AG04450 (cell line): ENCODE measurements at regions not wholly inside any gene's neighbourhood (a gene's known extent, or its start where the extent isn't known, plus 50 kb on each side); places are given as distances from the start of the nearest gene placed in this dataset.

Source experiments
- CTCF ChIA-PET: fragments of 300-600, 350-600 bp; formaldehyde crosslinking; extraction: SDS; loops from one replicate; lab custom pipeline; 2022; ENCODE audit warnings: antibody characterized with exemption, inconsistent platforms; lab: Charles Lee
- POLR2A ChIA-PET: fragments of 350-600 bp; formaldehyde crosslinking; extraction: SDS; loops from one replicate; lab custom pipeline; 2021; ENCODE audit warnings: antibody characterized with exemption, inconsistent platforms; lab: Yijun Ruan, JAX
- DNase-seq: peaks from one replicate; pipeline ENCODE4 v3.0.0-alpha.2; 2011; ENCODE audit warnings: low read depth, low spot score
- H3K27ac ChIP-seq: one replicate; pipeline ENCODE4 v1.5.1; 2012; ENCODE audit warnings: low read depth, low read length, control low read depth
- H3K27me3 ChIP-seq: one replicate; pipeline ENCODE4 v1.6.0; 2012; ENCODE audit warnings: low read length; ENCODE audit not compliant: control insufficient read depth, insufficient read depth
- H3K4me3 ChIP-seq: 2 replicates; pipeline ENCODE4 v1.5.1; 2011; ENCODE audit warnings: mild to moderate bottlenecking, low read depth, low read length, control low read depth
- H3K9me3 ChIP-seq: 2 replicates; pipeline ENCODE4 v1.5.1; 2012; ENCODE audit warnings: low read length; ENCODE audit not compliant: control insufficient read depth, insufficient read depth
- CTCF ChIP-seq: IDR thresholded peaks from 2 replicates; pipeline ENCODE4 v1.5.1; 2011; ENCODE audit warnings: low read depth, low read length, control low read depth, inconsistent platforms

GRCh38 chr16:56068816-56069215 lies 122.5 kb upstream of the GNAO1 start:
- TF ChIP-seq CTCF = no peak
- POLR2A ChIA-PET = no interaction called here
- CTCF ChIA-PET = no interaction called here
- DNase-seq = no peak
- Histone ChIP-seq H3K4me3 (no peak overlapping the region), H3K27me3 (no peaks in the 10 kb centered on the region), H3K9me3 (no peaks in the 10 kb centered on the region), H3K27ac (no peak overlapping the region)

- Histone ChIP-seq H3K27ac (no peak overlapping the region), H3K27me3 (no peaks in the 10 kb centered on the region), H3K9me3 (no peaks in the 10 kb centered on the region), H3K4me3 (no peak overlapping the region)
- POLR2A ChIA-PET = no interaction called here
- DNase-seq = no peak
- CTCF ChIA-PET = interaction anchor here (1.1 kb wide), 1 partner anchor 250 kb away, joined by 5 read pairs; no protein-coding TSS in a partner anchor
- no peak for TF ChIP-seq CTCF
These were observed 123.0 kb upstream of the GNAO1 start for GRCh38 chr16:56068314-56068713.

- no peak overlapping the region for H3K27ac ChIP-seq
- H3K9me3 ChIP-seq = no peaks in the 10 kb centered on the region
- no peak for TF ChIP-seq CTCF
- H3K4me3 ChIP-seq = no peak overlapping the region
- no peak for DNase-seq
- ChIA-PET CTCF (interaction anchor here (1.1 kb wide), 1 partner anchor 251 kb away, joined by 5 read pairs; no protein-coding TSS in a partner anchor), POLR2A (no interaction called here)
- H3K27me3 ChIP-seq = no peaks in the 10 kb centered on the region
These were observed 123.9 kb upstream of the GNAO1 start for GRCh38 chr16:56067406-56067805.

GRCh38 chr16:56066617-56067016 lies 124.7 kb upstream of the GNAO1 start:
- TF ChIP-seq CTCF = no peak

GRCh38 chr16:56063111-56063510 lies 128.2 kb upstream of the GNAO1 start:
- no peak for DNase-seq
- ChIA-PET POLR2A (no interaction called here), CTCF (interaction anchor here (1.0 kb wide), 1 partner anchor 255 kb away, joined by 3 read pairs; no protein-coding TSS in a partner anchor)
- TF ChIP-seq CTCF = no peak
- Histone ChIP-seq H3K27me3 (no peaks in the 10 kb centered on the region), H3K4me3 (no peak overlapping the region), H3K9me3 (no peaks in the 10 kb centered on the region), H3K27ac (no peak overlapping the region)

More at GRCh38 chr16:56066617-56067016, 124.7 kb upstream of the GNAO1 start:
- DNase-seq = no peak
- Histone ChIP-seq H3K9me3 (no peaks in the 10 kb centered on the region), H3K27ac (no peak overlapping the region), H3K4me3 (no peak overlapping the region), H3K27me3 (no peaks in the 10 kb centered on the region)
- CTCF ChIA-PET = no interaction called here
- POLR2A ChIA-PET = no interaction called here
